GM12878 (cell line): ENCODE measurements at regions not wholly inside any gene's neighbourhood (a gene's known extent, or its start where the extent isn't known, plus 50 kb on each side); places are given as distances from the start of the nearest gene placed in this dataset.

Experiments used
- ATAC-seq: fragments of 200-7000 bp; cut with Tn5 transposase; 3 replicates; pipeline ENCODE4 v1.9.1; 2020; ENCODE audit warnings: mild to moderate bottlenecking, moderate library complexity
- BruUV-seq: library from RNA; stranded (reverse); fragments of 400-500 nt; replicated peaks from 2 replicates; lab custom pipeline; 2021; lab: Mats Ljungman, UMichigan
- CTCF ChIA-PET: fragments of 300-600 bp; sonication (Branson Sonifier 250); formaldehyde crosslinking; extraction: SDS; loops from one replicate; lab custom pipeline; 2021; ENCODE audit warnings: inconsistent platforms; lab: Yijun Ruan, JAX
- POLR2A ChIA-PET: fragments of 350-600 bp; formaldehyde crosslinking; extraction: SDS; loops from one replicate; lab custom pipeline; 2021; ENCODE audit warnings: inconsistent platforms; lab: Charles Lee
- RAD21 ChIA-PET: fragments of 300-600 bp; sonication (Branson Sonifier 250); formaldehyde crosslinking; loops from one replicate; lab custom pipeline; 2023; ENCODE audit warnings: antibody characterized with exemption; ENCODE audit not compliant: unreplicated experiment; lab: Charles Lee
- SMC1A ChIA-PET: fragments of 300-600 bp; sonication (Branson Sonifier 250); formaldehyde crosslinking; loops from one replicate; lab custom pipeline; 2023; ENCODE audit not compliant: unreplicated experiment, uncharacterized antibody; lab: Charles Lee
- DNase-seq: peaks from one replicate; pipeline ENCODE4 v3.0.0-alpha.2; 2011; ENCODE audit warnings: low read depth, low spot score
- FAIRE-seq: peaks from 3 replicates; lab custom pipeline; 2011; peaks lifted over from hg19 to GRCh38; lab: Jason Lieb, UNC
- H2AFZ ChIP-seq: 2 replicates; pipeline ENCODE4 v1.6.0; 2011; ENCODE audit warnings: low read depth, low read length, control low read depth; ENCODE audit not compliant: control insufficient read depth
- H3K27ac ChIP-seq: 2 replicates; pipeline ENCODE4 v1.5.1; 2011; ENCODE audit warnings: control low read depth; ENCODE audit not compliant: control insufficient read depth, insufficient read depth
- H3K27me3 ChIP-seq, 2 experiments: replicated peaks in 1 of 2; 2 replicates each; pipeline versions ENCODE4 v1.6.0 to v1.6.1; 2011; ENCODE audit warnings: low read length in 1 of 2; ENCODE audit not compliant: control insufficient read depth in 2 of 2, insufficient read depth in 2 of 2
- H3K36me3 ChIP-seq, 2 experiments: 2 replicates each; pipeline ENCODE4 v1.5.1; 2011; ENCODE audit warnings: low read length in 1 of 2; ENCODE audit not compliant: control insufficient read depth in 2 of 2, insufficient read depth in 2 of 2
- H3K4me1 ChIP-seq: 2 replicates; pipeline ENCODE4 v1.6.1; 2011; ENCODE audit warnings: mild to moderate bottlenecking, low read length, moderate library complexity, mixed read lengths; ENCODE audit not compliant: control insufficient read depth, insufficient read depth
- H3K4me2 ChIP-seq: 2 replicates; pipeline ENCODE4 v1.6.0; 2011; ENCODE audit warnings: control low read depth; ENCODE audit not compliant: control insufficient read depth, insufficient read depth
- H3K4me3 ChIP-seq: fragments of 200-600 bp; sonication (generic); 2 replicates; pipeline ENCODE4 v1.5.1; 2016
- H3K79me2 ChIP-seq: 2 replicates; pipeline ENCODE4 v1.6.0; 2011; ENCODE audit warnings: low read length; ENCODE audit not compliant: control insufficient read depth, insufficient read depth
- H3K9ac ChIP-seq: 2 replicates; pipeline ENCODE4 v1.8.0; 2011; ENCODE audit warnings: low read length, control low read depth, mixed read lengths; ENCODE audit not compliant: control insufficient read depth, insufficient read depth
- H3K9me3 ChIP-seq: replicated peaks from 3 replicates; pipeline ENCODE4 v1.5.1; 2011; ENCODE audit warnings: mild to moderate bottlenecking, low read length; ENCODE audit not compliant: control insufficient read depth, insufficient read depth
- H4K20me1 ChIP-seq: 2 replicates; pipeline ENCODE4 v1.6.0; 2011; ENCODE audit not compliant: control insufficient read depth, insufficient read depth
- CBFB ChIP-seq: IDR thresholded peaks from 2 replicates; pipeline ENCODE4 v1.6.1; 2016; ENCODE audit warnings: antibody characterized with exemption, low read depth
- FOXM1 ChIP-seq: IDR thresholded peaks from 2 replicates; pipeline ENCODE4 v1.6.1; 2012; ENCODE audit warnings: low read depth, mild to moderate bottlenecking, inconsistent platforms, low read length, moderate library complexity
- KAT2A ChIP-seq: conservative IDR thresholded peaks from 2 replicates; pipeline ENCODE4 v1.6.1; 2011; ENCODE audit warnings: low read depth, low read length; ENCODE audit not compliant: control insufficient read depth
- MYB ChIP-seq: fragments of 150-350 bp; IDR thresholded peaks from 2 replicates; pipeline ENCODE4 v1.6.1; 2014; ENCODE audit warnings: mild to moderate bottlenecking, low read depth, low read length, borderline replicate concordance
- NFYA ChIP-seq: IDR thresholded peaks from 2 replicates; pipeline ENCODE4 v1.6.1; 2011; ENCODE audit warnings: low read depth, mild to moderate bottlenecking, low read length, improper control_type of control experiment, borderline replicate concordance
- PML ChIP-seq: IDR thresholded peaks from 2 replicates; pipeline ENCODE4 v1.6.1; 2012; ENCODE audit warnings: low read length, inconsistent platforms
- RCOR1 ChIP-seq: conservative IDR thresholded peaks from 2 replicates; pipeline ENCODE4 v1.6.1; 2012; ENCODE audit warnings: low read depth, low read length, improper control_type of control experiment
- RELA ChIP-seq: fragments of 450-650 bp; IDR thresholded peaks from 2 replicates; pipeline ENCODE4 v1.8.0; 2014; ENCODE audit warnings: borderline replicate concordance; ENCODE audit not compliant: partially characterized antibody
- RFX5 ChIP-seq: IDR thresholded peaks from 2 replicates; pipeline ENCODE4 v1.6.1; 2011; ENCODE audit warnings: low read depth, low read length, improper control_type of control experiment
- SMARCA5 ChIP-seq: fragments of 450-650 bp; IDR thresholded peaks from 2 replicates; pipeline ENCODE4 v1.6.1; 2017; ENCODE audit warnings: mild to moderate bottlenecking
- SREBF2 ChIP-seq: IDR thresholded peaks from 2 replicates; pipeline ENCODE4 v1.6.1; 2012; ENCODE audit warnings: mild to moderate bottlenecking, low read length
- TCF12 ChIP-seq: IDR thresholded peaks from 2 replicates; pipeline ENCODE4 v1.6.1; 2011; ENCODE audit warnings: low read depth, mild to moderate bottlenecking, low read length
- TCF3 ChIP-seq: IDR thresholded peaks from 2 replicates; pipeline ENCODE4 v1.6.1; 2012; ENCODE audit warnings: low read depth, mild to moderate bottlenecking, low read length, borderline replicate concordance; ENCODE audit not compliant: insufficient read depth
- ZBED1 ChIP-seq: IDR thresholded peaks from 2 replicates; pipeline ENCODE4 v1.6.1; 2016; ENCODE audit warnings: borderline replicate concordance
- ZNF207 ChIP-seq: fragments of 450-650 bp; IDR thresholded peaks from 2 replicates; pipeline ENCODE4 v1.6.1; 2014; ENCODE audit warnings: antibody characterized with exemption, mild to moderate bottlenecking, borderline replicate concordance
- ZSCAN29 ChIP-seq: fragments of 450-650 bp; IDR thresholded peaks from 2 replicates; pipeline ENCODE4 v1.6.1; 2017; ENCODE audit warnings: mild to moderate bottlenecking, moderate library complexity
- WGBS: methylation state at CpG from one replicate; pipeline ENCODE4 v1.1.6; 2016; ENCODE audit warnings: low lambda C conversion rate; ENCODE audit not compliant: insufficient replicate concordance, insufficient coverage; ENCODE audit errors: missing lambda C conversion rate; 5-methylcytosine and 5-hydroxymethylcytosine counted together
- in situ Hi-C: fragments of 300-500 bp; cut with MboI; formaldehyde crosslinking; loops from 9 replicates; pipeline ENCODE4 v1.14.3; 2018; ENCODE audit warnings: mixed read lengths
- intact Hi-C: fragments of 100-400 bp; cut with micrococcal nuclease; formaldehyde crosslinking; loops from one replicate; pipeline ENCODE4 v1.14.2; 2022; ENCODE audit not compliant: unreplicated experiment
- TF ChIP-seq, protein P1 (sequence below): IDR thresholded peaks from 2 replicates; pipeline ENCODE4 v1.6.1; 2012; ENCODE audit warnings: low read depth, low read length, improper control_type of control experiment
- TF ChIP-seq, protein P2 (sequence below): fragments of 150-350 bp; IDR thresholded peaks from 2 replicates; pipeline ENCODE4 v1.6.1; 2014; ENCODE audit warnings: mild to moderate bottlenecking, low read depth, low read length

- H3K27ac ChIP-seq: no peak overlapping the region
- ChIA-PET POLR2A (no interaction called here), RAD21 (no interaction called here), CTCF (no interaction called here), SMC1A (no interaction called here)
- H3K9ac ChIP-seq: no peak overlapping the region
- no peak overlapping the region for H2AFZ ChIP-seq
- intact Hi-C loops (no loop called here), in situ Hi-C loops (no loop called here)
- 11% methylated on average over 4 of the region's 4 CpGs for WGBS
- TF ChIP-seq KAT2A (no peak), ZBED1 (no peak), RELA (no peak), NFYA (no peak), RFX5 (no peak), TCF3 (no peak)
- H4K20me1 ChIP-seq: no peaks in the 10 kb centered on the region
- H3K4me2 ChIP-seq: no peak overlapping the region
- FAIRE-seq (no peak), ATAC-seq (no peak), DNase-seq (no peak)
- no peaks in the 10 kb centered on the region for H3K36me3 ChIP-seq
- BruUV-seq: no TSS peak
- no peaks in the 10 kb centered on the region for H3K4me1 ChIP-seq
- no peaks in the 10 kb centered on the region for H3K27me3 ChIP-seq
- H3K9me3 ChIP-seq: no peaks in the 10 kb centered on the region; the same call in 1 of the 3 replicates
- no peak overlapping the region for H3K4me3 ChIP-seq
- no peaks in the 10 kb centered on the region for H3K79me2 ChIP-seq
Observed at GRCh38 chr9:25472085-25472607, 206.1 kb downstream of the TUSC1 start.

DNA sequence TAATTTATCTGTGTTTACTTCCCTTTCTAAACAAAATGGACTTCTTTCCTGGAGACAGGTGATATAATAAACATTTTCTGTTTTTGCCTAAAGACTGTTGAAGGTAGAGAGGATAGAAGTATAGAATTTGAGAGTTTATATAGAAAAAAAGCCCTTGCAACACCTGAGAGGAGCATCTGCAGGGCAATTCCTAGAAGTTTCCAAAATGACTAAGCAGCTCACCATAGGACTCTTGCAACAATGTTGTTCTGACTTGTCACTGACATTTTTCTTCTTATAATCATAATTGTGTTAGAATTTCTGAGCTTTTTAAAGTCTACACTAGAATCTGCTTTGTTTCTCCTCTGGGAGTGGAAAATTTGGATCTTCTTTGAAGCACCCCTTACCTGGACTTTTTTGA is 216.8 kb downstream of the TUSC1 start:
- Histone ChIP-seq H3K4me2 (no peak overlapping the region), H3K9me3 (no peaks in the 10 kb centered on the region), H3K9ac (no peak overlapping the region), H4K20me1 (no peaks in the 10 kb centered on the region), H3K27ac (no peak overlapping the region), H3K4me3 (no peak overlapping the region), H3K4me1 (no peaks in the 10 kb centered on the region), H3K36me3 (no peaks in the 10 kb centered on the region), H3K27me3 (no peaks in the 10 kb centered on the region), H2AFZ (no peak overlapping the region), H3K79me2 (no peaks in the 10 kb centered on the region)
- BruUV-seq: no TSS peak
- ATAC-seq (no peak), DNase-seq (no peak), FAIRE-seq (no peak)
- ChIA-PET POLR2A (no interaction called here), CTCF (no interaction called here), SMC1A (no interaction called here), RAD21 (no interaction called here)
- intact Hi-C loops (no loop called here), in situ Hi-C loops (no loop called here)
- TF ChIP-seq SMARCA5 (no peak), SREBF2 (no peak), FOXM1 (no peak), MYB (no peak), CBFB (no peak), TCF12 (no peak), PML (no peak), ZNF207 (no peak), RCOR1 (no peak), ZSCAN29 (no peak)
- TF ChIP-seq, protein P1, sequence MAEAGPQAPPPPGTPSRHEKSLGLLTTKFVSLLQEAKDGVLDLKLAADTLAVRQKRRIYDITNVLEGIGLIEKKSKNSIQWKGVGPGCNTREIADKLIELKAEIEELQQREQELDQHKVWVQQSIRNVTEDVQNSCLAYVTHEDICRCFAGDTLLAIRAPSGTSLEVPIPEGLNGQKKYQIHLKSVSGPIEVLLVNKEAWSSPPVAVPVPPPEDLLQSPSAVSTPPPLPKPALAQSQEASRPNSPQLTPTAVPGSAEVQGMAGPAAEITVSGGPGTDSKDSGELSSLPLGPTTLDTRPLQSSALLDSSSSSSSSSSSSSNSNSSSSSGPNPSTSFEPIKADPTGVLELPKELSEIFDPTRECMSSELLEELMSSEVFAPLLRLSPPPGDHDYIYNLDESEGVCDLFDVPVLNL: no peak
- TF ChIP-seq, protein P2, sequence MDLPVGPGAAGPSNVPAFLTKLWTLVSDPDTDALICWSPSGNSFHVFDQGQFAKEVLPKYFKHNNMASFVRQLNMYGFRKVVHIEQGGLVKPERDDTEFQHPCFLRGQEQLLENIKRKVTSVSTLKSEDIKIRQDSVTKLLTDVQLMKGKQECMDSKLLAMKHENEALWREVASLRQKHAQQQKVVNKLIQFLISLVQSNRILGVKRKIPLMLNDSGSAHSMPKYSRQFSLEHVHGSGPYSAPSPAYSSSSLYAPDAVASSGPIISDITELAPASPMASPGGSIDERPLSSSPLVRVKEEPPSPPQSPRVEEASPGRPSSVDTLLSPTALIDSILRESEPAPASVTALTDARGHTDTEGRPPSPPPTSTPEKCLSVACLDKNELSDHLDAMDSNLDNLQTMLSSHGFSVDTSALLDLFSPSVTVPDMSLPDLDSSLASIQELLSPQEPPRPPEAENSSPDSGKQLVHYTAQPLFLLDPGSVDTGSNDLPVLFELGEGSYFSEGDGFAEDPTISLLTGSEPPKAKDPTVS: no peak
